ENCODE measurements at regions not wholly inside any gene's neighbourhood (a gene's known extent, or its start where the extent isn't known, plus 50 kb on each side); places are given as distances from the start of the nearest gene placed in this dataset.

DNA sequence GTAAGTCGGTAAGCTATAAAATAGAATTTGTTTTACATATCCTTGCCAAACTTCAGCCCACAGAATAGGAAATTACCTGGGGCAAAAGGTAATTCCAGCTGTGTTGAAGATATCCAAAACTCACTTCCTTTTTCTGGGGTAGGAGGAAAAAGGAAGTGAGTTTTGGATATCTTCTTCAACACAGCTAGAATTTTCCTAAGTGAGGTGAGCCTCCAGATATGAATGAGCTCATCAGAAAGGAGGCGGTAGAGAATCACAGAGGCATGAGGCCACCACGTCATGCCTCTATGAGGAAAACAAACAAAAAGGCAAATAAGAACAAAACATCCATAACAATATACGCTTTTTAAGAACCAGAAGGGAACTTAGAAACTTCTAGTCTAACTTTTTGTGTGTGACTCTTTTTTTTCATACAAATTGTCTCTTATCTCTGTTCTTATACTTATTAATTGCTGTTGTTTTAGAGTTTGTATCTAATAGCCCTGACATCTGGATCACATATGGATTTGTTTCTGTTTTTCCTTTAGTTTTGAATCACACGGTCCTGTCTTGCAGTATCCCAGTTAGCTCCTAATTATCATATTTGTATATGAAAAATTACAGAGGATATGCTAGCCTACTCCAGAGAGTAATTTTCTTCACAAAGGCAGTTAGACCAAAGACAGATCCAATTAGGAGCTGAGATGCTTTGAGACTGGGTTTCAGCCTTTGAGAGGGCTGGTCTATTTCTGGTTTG, 104.5 kb downstream of the RBM43 start:
- no peak overlapping the region for H3K4me3 ChIP-seq (ENCODE audit: low read length)
- no peaks in the 10 kb centered on the region for H3K36me3 ChIP-seq (ENCODE audit: control insufficient read depth, insufficient read depth, low read length)
- H3K4me1 ChIP-seq (ENCODE audit: control insufficient read depth, insufficient read depth, low read length) = no peaks in the 10 kb centered on the region
- no peaks in the 10 kb centered on the region for H3K27me3 ChIP-seq (ENCODE audit: control insufficient read depth, insufficient read depth, low read length)
- no CpG with 5 or more reads among the region's 5 CpGs for WGBS (ENCODE audit: insufficient coverage, insufficient read length)
- H3K9me3 ChIP-seq (ENCODE audit: control insufficient read depth, insufficient read depth, low read length) = no peaks in the 10 kb centered on the region
- H3K27ac ChIP-seq (ENCODE audit: low read length) = no peak overlapping the region
- DNase-seq (ENCODE audit: low read depth, low spot score) = no peak

DNA sequence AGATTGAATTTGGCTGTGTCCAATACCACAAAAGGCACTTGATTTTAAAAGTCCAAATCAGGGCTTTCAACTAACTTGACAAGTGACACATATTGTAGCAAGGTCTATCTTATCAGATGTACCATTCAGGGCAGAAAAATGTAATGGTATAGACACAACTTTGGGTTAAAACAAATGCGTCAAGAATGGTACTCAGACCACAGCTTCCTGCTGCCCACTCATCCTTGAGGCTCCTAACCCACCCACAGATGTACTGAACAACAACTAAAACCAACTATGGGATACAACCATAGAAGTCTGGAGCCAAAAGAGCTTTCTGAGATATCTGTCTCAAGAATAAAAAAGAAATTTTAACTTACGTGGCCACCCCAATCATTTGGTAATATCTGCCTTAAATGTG, 105.2 kb downstream of the RBM43 start:
- H3K36me3 ChIP-seq (ENCODE audit: control insufficient read depth, insufficient read depth, low read length) = no peaks in the 10 kb centered on the region
- no peaks in the 10 kb centered on the region for H3K9me3 ChIP-seq (ENCODE audit: control insufficient read depth, insufficient read depth, low read length)
- H3K4me3 ChIP-seq (ENCODE audit: low read length) = no peak overlapping the region
- no CpG with 5 or more reads among the region's 2 CpGs for WGBS (ENCODE audit: insufficient coverage, insufficient read length)
- no peaks in the 10 kb centered on the region for H3K27me3 ChIP-seq (ENCODE audit: control insufficient read depth, insufficient read depth, low read length)
- DNase-seq (ENCODE audit: low read depth, low spot score) = no peak
- no peak overlapping the region for H3K27ac ChIP-seq (ENCODE audit: low read length)
- H3K4me1 ChIP-seq (ENCODE audit: control insufficient read depth, insufficient read depth, low read length) = no peaks in the 10 kb centered on the region

DNA sequence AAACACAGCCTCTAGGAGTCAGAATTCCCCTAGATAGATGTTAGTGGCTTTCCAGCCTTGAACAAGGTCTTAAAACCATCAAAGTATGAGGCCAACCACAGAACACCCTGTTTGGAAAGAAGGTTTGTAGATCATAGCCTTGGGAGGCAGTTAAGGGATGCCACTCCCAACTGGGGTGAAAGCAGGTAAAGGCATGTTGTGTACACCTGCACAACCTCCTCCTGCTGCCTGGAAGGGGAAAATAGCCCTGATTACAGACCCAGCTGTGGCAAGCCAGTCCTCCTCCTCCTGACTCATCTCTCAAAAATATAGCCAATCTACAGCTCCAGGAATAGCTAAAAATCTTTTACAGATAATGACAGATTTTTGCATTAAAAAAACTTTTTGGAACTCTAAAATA, 108.1 kb downstream of the RBM43 start:
- Histone ChIP-seq H3K9me3 (ENCODE audit: control insufficient read depth, insufficient read depth, low read length) (no peaks in the 10 kb centered on the region), H3K4me1 (ENCODE audit: control insufficient read depth, insufficient read depth, low read length) (no peaks in the 10 kb centered on the region)
- DNase-seq (ENCODE audit: low read depth, low spot score) = no peak

DNA sequence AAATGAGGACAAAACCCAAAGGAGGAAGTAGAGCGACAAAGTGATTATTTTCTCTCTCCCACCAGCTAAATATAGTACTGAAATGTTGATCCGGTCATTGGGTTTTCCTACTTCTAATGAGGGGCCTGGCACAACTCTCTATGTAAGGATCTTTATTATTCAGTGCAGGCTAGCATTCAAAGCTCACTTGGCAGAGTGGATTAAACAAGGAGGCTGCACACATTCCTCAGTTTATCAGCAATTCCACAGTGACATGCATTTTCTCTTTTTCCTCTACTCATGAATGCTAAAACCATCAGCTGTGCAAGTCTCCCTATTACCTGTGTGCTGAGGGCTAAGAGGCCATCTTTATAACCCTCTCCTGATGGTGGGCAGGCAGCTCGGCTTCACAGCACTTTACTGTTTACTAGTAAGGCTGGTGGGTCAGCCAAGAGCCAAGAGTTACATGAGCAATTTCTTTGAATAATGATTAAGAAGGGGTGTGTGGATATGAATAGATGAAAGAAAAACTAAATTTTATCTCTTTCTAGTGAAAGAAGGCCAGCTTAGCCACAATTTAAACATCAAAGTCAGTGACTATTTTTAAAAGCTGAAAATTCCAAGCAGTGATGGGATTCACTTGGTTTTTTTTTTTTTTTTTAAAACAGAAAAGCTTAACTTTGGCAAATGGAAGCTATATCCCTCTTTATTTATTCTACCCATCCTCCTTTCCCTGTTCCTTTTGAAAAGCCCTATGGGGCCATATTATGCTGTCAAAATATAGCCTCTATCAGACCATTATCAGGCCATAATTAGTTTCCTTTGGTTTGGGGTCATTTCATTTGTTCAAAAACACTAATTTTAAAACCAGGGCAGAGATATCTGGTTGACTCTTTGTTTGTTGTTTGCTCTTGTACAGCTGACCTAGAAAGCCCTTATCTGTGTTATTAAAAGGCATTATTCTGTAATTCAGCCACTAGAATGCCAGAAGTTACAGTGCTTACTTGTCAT, 111.0 kb downstream of the RBM43 start:
- Histone ChIP-seq H3K4me1 (ENCODE audit: control insufficient read depth, insufficient read depth, low read length) (no peaks in the 10 kb centered on the region; the same call in 1 of the 2 replicates), H3K27me3 (ENCODE audit: control insufficient read depth, insufficient read depth, low read length) (no peaks in the 10 kb centered on the region), H3K36me3 (ENCODE audit: control insufficient read depth, insufficient read depth, low read length) (no peaks in the 10 kb centered on the region), H3K9me3 (ENCODE audit: control insufficient read depth, insufficient read depth, low read length) (no peaks in the 10 kb centered on the region), H3K27ac (ENCODE audit: low read length) (no peak overlapping the region), H3K4me3 (ENCODE audit: low read length) (no peak overlapping the region)
- no peak for DNase-seq (ENCODE audit: low read depth, low spot score)
- no CpG with 5 or more reads among the region's 3 CpGs for WGBS (ENCODE audit: insufficient coverage, insufficient read length)

More for the DNA sequence above, 108.1 kb downstream of the RBM43 start:
- Histone ChIP-seq H3K27ac (ENCODE audit: low read length) (no peak overlapping the region), H3K4me3 (ENCODE audit: low read length) (no peak overlapping the region), H3K27me3 (ENCODE audit: control insufficient read depth, insufficient read depth, low read length) (no peaks in the 10 kb centered on the region), H3K36me3 (ENCODE audit: control insufficient read depth, insufficient read depth, low read length) (no peaks in the 10 kb centered on the region)

DNA sequence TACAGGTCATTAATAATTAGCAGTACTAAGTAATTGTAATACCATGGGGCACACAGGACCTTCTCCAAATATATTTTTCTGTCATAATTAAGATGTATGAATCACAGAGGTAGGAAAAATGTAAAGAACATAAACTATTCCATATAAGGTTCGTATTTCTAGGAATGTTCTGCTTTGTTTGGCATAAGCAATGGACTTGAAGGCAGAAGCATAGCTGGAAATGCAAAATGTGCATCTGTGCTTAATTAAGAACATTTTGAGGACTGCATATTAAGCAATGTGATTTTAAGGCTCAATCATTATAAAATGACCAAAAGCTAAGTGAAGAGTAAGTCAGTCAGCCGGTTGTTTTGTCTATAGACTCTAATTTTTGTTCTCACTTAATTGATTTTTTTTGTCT, 123.2 kb downstream of the RBM43 start:
- Histone ChIP-seq H3K27me3 (ENCODE audit: control insufficient read depth, insufficient read depth, low read length) (no peaks in the 10 kb centered on the region), H3K4me1 (ENCODE audit: control insufficient read depth, insufficient read depth, low read length) (no peaks in the 10 kb centered on the region), H3K36me3 (ENCODE audit: control insufficient read depth, insufficient read depth, low read length) (no peaks in the 10 kb centered on the region), H3K4me3 (ENCODE audit: low read length) (no peak overlapping the region), H3K27ac (ENCODE audit: low read length) (no peak overlapping the region), H3K9me3 (ENCODE audit: control insufficient read depth, insufficient read depth, low read length) (no peaks in the 10 kb centered on the region)
- DNase-seq (ENCODE audit: low read depth, low spot score) = no peak
- WGBS (ENCODE audit: insufficient coverage, insufficient read length) = no CpG with 5 or more reads among the region's 2 CpGs

DNA sequence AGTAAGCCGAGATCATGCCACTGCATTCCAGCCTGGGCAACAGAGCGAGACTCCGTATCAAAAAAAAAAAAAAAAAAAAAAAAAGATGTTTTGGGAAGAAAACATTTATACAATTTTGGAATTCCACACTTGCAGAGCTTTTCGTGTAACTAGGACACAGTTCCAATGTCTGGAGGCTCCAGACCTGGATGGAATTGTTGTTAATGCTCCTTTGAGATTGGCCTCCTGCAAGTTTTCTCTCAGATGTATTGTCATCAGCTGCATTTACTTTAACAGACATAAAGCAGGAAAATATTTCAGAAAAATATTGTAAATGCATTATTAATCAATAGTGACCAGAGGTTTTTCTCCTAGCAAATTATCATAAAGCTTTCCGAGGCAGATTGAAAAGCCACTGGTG, 124.1 kb downstream of the RBM43 start:
- Histone ChIP-seq H3K4me3 (ENCODE audit: low read length) (no peak overlapping the region), H3K27ac (ENCODE audit: low read length) (no peak overlapping the region), H3K36me3 (ENCODE audit: control insufficient read depth, insufficient read depth, low read length) (no peaks in the 10 kb centered on the region), H3K27me3 (ENCODE audit: control insufficient read depth, insufficient read depth, low read length) (no peaks in the 10 kb centered on the region), H3K9me3 (ENCODE audit: control insufficient read depth, insufficient read depth, low read length) (no peaks in the 10 kb centered on the region), H3K4me1 (ENCODE audit: control insufficient read depth, insufficient read depth, low read length) (no peaks in the 10 kb centered on the region)
- DNase-seq (ENCODE audit: low read depth, low spot score) = no peak
- WGBS (ENCODE audit: insufficient coverage, insufficient read length) = no CpG with 5 or more reads among the region's 5 CpGs

DNA sequence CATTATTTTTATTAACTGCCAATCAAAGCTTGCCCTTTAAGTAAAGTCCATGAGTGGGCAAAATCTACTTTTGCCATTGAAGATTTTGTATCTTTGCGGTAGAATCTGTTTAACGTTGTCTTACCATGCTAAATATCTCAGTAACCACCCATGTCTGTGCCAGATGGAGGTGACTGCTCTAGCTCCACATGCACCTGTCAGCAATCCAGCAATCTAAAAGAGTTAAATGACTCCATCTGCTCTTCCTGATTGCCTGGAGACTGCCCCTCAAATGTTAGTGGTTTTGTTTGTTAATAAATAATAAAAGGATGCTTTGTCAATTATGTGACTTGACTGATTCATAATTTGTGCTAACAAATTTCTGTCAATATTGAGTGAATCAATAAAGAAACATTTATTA, 141.7 kb downstream of the RBM43 start:
- Histone ChIP-seq H3K36me3 (ENCODE audit: control insufficient read depth, insufficient read depth, low read length) (no peaks in the 10 kb centered on the region), H3K27ac (ENCODE audit: low read length) (no peak overlapping the region), H3K27me3 (ENCODE audit: control insufficient read depth, insufficient read depth, low read length) (no peaks in the 10 kb centered on the region), H3K4me1 (ENCODE audit: control insufficient read depth, insufficient read depth, low read length) (no peaks in the 10 kb centered on the region), H3K4me3 (ENCODE audit: low read length) (no peak overlapping the region), H3K9me3 (ENCODE audit: control insufficient read depth, insufficient read depth, low read length) (no peaks in the 10 kb centered on the region)
- DNase-seq (ENCODE audit: low read depth, low spot score) = no peak
- no CpG with 5 or more reads among the region's 2 CpGs for WGBS (ENCODE audit: insufficient coverage, insufficient read length)

DNA sequence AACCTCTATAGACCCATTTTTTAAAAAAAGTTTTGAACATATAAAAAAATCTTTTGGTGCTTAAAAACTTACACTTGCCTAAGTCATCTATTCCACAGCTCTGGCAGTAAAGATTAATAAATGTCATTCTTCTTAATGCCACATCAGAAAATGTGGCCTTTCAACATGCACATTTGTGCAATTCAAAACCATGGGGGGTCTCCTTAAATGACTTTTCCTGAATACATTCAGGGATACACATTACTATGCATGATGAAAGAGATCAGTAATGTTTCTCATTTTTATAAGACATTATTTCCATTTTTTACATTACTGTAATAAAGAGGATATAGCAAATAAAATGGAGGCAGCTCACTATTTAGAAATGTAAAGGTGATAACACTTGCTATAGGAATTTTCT, 142.3 kb downstream of the RBM43 start:
- Histone ChIP-seq H3K27ac (ENCODE audit: low read length) (no peak overlapping the region), H3K27me3 (ENCODE audit: control insufficient read depth, insufficient read depth, low read length) (no peaks in the 10 kb centered on the region), H3K4me1 (ENCODE audit: control insufficient read depth, insufficient read depth, low read length) (no peaks in the 10 kb centered on the region), H3K4me3 (ENCODE audit: low read length) (no peak overlapping the region), H3K36me3 (ENCODE audit: control insufficient read depth, insufficient read depth, low read length) (no peaks in the 10 kb centered on the region), H3K9me3 (ENCODE audit: control insufficient read depth, insufficient read depth, low read length) (no peaks in the 10 kb centered on the region)
- no peak for DNase-seq (ENCODE audit: low read depth, low spot score)

DNA sequence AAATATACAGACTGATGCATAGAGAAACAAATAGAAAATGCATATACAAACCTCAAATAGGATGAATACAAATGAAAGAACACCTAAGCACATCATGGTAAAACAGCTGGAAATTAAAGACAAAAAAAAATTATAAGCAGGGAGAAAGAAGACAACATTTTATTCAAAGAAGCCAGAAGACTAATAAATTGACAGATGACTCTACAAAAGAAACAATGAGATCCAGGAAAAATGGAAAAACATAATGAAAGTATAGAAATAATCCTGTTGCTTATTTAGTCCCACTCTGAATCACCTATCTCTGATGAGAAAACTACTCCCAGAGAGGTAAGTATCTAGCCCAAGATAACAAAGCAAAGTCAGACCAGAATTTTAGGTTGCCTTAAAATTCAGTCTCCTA, 143.4 kb downstream of the RBM43 start:
- no peak for DNase-seq (ENCODE audit: low read depth, low spot score)
- no peaks in the 10 kb centered on the region for H3K36me3 ChIP-seq (ENCODE audit: control insufficient read depth, insufficient read depth, low read length)
- no peaks in the 10 kb centered on the region for H3K9me3 ChIP-seq (ENCODE audit: control insufficient read depth, insufficient read depth, low read length)
- H3K27ac ChIP-seq (ENCODE audit: low read length) = no peak overlapping the region
- H3K4me1 ChIP-seq (ENCODE audit: control insufficient read depth, insufficient read depth, low read length) = no peaks in the 10 kb centered on the region
- H3K27me3 ChIP-seq (ENCODE audit: control insufficient read depth, insufficient read depth, low read length) = no peaks in the 10 kb centered on the region
- no peak overlapping the region for H3K4me3 ChIP-seq (ENCODE audit: low read length)

DNA sequence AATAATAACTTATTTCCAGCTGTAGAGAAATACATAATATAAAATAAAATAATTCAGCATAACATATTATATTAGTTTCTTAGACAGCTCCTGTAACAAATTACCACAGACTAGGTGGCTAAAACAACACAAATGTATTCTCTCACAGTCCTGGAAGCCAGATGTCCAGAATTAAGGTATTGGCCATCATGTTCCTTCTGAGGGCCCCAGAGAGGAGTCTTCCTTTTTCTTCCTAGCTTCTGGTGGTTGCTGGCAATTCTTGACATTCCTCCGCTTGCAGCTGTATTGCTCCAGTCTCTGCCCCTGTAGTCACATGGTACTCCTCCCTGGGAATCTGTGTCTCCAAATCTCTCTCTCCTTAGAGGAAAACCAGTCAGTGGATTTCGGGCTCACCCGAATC, 146.8 kb downstream of the RBM43 start:
- no peak for DNase-seq (ENCODE audit: low read depth, low spot score)
- no peak overlapping the region for H3K27ac ChIP-seq (ENCODE audit: low read length)
- no peaks in the 10 kb centered on the region for H3K9me3 ChIP-seq (ENCODE audit: control insufficient read depth, insufficient read depth, low read length)
- no peaks in the 10 kb centered on the region for H3K36me3 ChIP-seq (ENCODE audit: control insufficient read depth, insufficient read depth, low read length)
- H3K27me3 ChIP-seq (ENCODE audit: control insufficient read depth, insufficient read depth, low read length) = no peaks in the 10 kb centered on the region
- H3K4me3 ChIP-seq (ENCODE audit: low read length) = no peak overlapping the region
- no CpG with 5 or more reads among the region's 3 CpGs for WGBS (ENCODE audit: insufficient coverage, insufficient read length)
- H3K4me1 ChIP-seq (ENCODE audit: control insufficient read depth, insufficient read depth, low read length) = no peaks in the 10 kb centered on the region
